DMS 273 (cell line): ENCODE measurements at regions not wholly inside any gene's neighbourhood (a gene's known extent, or its start where the extent isn't known, plus 50 kb on each side); places are given as distances from the start of the nearest gene placed in this dataset.

Experiments used
- DNase-seq: peaks from one replicate; lab custom pipeline; 2025; ENCODE audit not compliant: unreplicated experiment; lab: John Stamatoyannopoulos, UW

- no peak for DNase-seq
These were observed 397.1 kb downstream of the KCNJ3 start for GRCh38 chr2:155095613-155096012.

- no peak for DNase-seq
These were observed 381.9 kb downstream of the KCNJ3 start for GRCh38 chr2:155080373-155080772.

- DNase-seq = peak; percentile 97
These were observed 372.0 kb downstream of the KCNJ3 start for GRCh38 chr2:155070489-155070888.

- peak; percentile 25 for DNase-seq
These were observed 364.4 kb downstream of the KCNJ3 start for GRCh38 chr2:155062922-155063258.

GRCh38 chr2:155062250-155062921, 363.9 kb downstream of the KCNJ3 start:
- DNase-seq = peak; percentile 76

- DNase-seq = peak; percentile 92
These were observed 362.4 kb downstream of the KCNJ3 start for GRCh38 chr2:155060896-155061295.

- DNase-seq = no peak
These were observed 356.2 kb downstream of the KCNJ3 start for GRCh38 chr2:155054712-155055111.

GRCh38 chr2:155043097-155043496, 344.6 kb downstream of the KCNJ3 start:
- DNase-seq = no peak

GRCh38 chr2:155035308-155035707, 336.8 kb downstream of the KCNJ3 start:
- DNase-seq = peak; percentile 80

GRCh38 chr2:155033652-155034051, 335.2 kb downstream of the KCNJ3 start:
- no peak for DNase-seq

GRCh38 chr2:155030296-155030695, 331.8 kb downstream of the KCNJ3 start:
- DNase-seq = no peak

GRCh38 chr2:155026651-155027174, 328.2 kb downstream of the KCNJ3 start:
- peak; percentile 79 for DNase-seq

- DNase-seq = peak; percentile 46
These were observed 325.2 kb downstream of the KCNJ3 start for GRCh38 chr2:155023674-155024073.

- peak; percentile 49 for DNase-seq
These were observed 324.0 kb downstream of the KCNJ3 start for GRCh38 chr2:155022531-155022930.

- DNase-seq = peak; percentile 84
These were observed 323.1 kb downstream of the KCNJ3 start for GRCh38 chr2:155021618-155022017.

GRCh38 chr2:155020246-155020645, 321.8 kb downstream of the KCNJ3 start:
- DNase-seq = no peak

GRCh38 chr2:155010925-155011324, 312.4 kb downstream of the KCNJ3 start:
- DNase-seq = no peak

GRCh38 chr2:154995361-154995760, 296.9 kb downstream of the KCNJ3 start:
- DNase-seq = peak; percentile 54

GRCh38 chr2:154992826-154993225, 294.3 kb downstream of the KCNJ3 start:
- peak; percentile 81 for DNase-seq

GRCh38 chr2:154978710-154979109, 280.2 kb downstream of the KCNJ3 start:
- DNase-seq = no peak

- no peak for DNase-seq
These were observed 279.7 kb downstream of the KCNJ3 start for GRCh38 chr2:154978244-154978643.

GRCh38 chr2:154974041-154974440, 275.5 kb downstream of the KCNJ3 start:
- DNase-seq = no peak

- DNase-seq = peak; percentile 34
These were observed 265.0 kb downstream of the KCNJ3 start for GRCh38 chr2:154963511-154963910.
